Retinal pigment epithelial cell (primary cell): ENCODE measurements at regions not wholly inside any gene's neighbourhood (a gene's known extent, or its start where the extent isn't known, plus 50 kb on each side); places are given as distances from the start of the nearest gene placed in this dataset.

Source experiments
- DNase-seq: peaks from one replicate; pipeline ENCODE4 v3.0.0-alpha.2; 2010; ENCODE audit warnings: low read depth
- H3K4me3 ChIP-seq: 2 replicates; pipeline ENCODE4 v1.5.1; 2011; ENCODE audit warnings: mild to moderate bottlenecking, low read length, control low read depth, moderate library complexity
- TF ChIP-seq, protein P1 (sequence below): conservative IDR thresholded peaks from 2 replicates; pipeline ENCODE4 v1.5.1; 2011; ENCODE audit warnings: low read depth, low read length, control low read depth, inconsistent platforms

DNA sequence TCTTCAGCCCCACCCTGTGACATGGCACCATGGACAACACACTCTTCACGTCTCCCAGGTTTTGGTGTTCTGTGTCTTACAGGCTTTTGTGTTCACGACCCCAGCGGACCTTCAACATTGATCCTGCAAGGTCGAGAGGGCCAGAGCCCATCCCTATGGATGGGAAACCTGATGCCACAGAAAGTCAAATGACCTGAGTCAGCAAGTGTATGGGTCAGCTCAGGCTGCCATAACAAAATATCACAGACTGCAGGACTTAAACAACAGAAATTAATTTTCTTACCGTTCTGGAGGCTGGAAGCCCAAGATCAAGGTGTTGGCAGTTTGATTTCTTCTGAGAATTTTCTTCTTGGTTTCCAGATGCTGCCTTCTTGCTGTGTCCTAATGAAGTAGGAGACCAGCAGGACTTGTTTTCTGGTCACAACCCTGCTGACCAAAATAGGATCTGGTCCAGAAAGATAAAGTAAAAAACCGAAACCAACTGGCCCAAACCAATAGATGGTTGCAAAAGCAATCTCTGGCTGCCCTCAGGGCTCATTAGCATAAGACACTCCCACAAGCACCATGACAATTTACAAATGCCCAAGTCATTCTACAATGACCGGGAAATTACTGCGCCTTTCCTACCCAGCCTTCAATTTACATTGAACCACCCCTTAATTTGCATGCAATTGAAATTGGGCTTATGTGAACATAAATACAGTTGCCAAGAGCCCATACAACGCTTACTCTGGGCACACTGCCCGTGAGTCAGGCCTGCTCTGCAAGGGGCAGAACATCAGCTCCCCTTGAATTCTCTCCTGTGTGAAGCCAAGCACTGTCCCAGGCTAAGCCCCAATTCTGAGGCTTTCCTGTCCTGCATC is 82.9 kb upstream of the SLC22A11 start:
- TF ChIP-seq, protein P1, sequence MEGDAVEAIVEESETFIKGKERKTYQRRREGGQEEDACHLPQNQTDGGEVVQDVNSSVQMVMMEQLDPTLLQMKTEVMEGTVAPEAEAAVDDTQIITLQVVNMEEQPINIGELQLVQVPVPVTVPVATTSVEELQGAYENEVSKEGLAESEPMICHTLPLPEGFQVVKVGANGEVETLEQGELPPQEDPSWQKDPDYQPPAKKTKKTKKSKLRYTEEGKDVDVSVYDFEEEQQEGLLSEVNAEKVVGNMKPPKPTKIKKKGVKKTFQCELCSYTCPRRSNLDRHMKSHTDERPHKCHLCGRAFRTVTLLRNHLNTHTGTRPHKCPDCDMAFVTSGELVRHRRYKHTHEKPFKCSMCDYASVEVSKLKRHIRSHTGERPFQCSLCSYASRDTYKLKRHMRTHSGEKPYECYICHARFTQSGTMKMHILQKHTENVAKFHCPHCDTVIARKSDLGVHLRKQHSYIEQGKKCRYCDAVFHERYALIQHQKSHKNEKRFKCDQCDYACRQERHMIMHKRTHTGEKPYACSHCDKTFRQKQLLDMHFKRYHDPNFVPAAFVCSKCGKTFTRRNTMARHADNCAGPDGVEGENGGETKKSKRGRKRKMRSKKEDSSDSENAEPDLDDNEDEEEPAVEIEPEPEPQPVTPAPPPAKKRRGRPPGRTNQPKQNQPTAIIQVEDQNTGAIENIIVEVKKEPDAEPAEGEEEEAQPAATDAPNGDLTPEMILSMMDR: no peak
- H3K4me3 ChIP-seq: no peak overlapping the region
- no peak for DNase-seq

DNA sequence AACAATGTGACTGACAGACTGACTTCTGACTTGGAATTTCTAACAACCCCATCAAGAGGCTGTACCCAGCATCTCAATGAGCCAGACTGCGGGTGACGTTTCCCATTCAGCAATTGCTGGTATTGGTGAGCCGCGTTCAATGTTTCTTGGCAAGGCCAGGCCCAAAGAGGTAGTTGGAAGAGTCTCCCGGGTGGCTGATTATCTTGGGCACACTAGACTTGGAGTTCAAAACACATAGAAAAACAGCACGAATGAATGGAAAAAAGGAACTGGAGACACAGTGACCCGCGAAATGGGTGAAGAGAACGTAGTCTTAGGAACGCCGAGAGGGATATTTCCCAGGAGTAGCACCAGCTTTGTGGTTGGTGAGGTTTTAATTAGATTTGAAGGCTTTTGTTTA is 81.1 kb upstream of the SLC22A11 start:
- TF ChIP-seq, protein P1: no peak
- no peak overlapping the region for H3K4me3 ChIP-seq
- DNase-seq: no peak

DNA sequence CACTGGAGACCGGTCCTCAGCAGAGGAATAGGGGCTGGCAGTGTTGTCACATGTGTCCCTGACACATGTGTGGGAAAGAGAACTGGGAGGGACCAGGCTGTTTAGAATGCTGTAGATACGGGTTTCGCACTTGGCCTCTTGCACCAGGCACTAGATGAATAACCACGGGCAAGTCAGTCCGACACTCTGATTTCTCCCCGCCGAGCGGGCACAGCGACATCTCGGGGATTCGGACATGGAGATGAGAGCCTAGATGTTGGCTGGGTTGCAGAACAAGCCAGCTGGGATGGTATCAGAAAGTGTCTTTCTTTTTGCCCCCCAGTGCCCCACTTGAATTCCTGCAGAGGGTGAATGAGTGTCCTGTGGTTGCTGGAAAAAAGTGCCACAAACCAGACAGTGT is 80.6 kb upstream of the SLC22A11 start:
- TF ChIP-seq, protein P1: no peak
- no peak for DNase-seq
- H3K4me3 ChIP-seq: no peak overlapping the region

DNA sequence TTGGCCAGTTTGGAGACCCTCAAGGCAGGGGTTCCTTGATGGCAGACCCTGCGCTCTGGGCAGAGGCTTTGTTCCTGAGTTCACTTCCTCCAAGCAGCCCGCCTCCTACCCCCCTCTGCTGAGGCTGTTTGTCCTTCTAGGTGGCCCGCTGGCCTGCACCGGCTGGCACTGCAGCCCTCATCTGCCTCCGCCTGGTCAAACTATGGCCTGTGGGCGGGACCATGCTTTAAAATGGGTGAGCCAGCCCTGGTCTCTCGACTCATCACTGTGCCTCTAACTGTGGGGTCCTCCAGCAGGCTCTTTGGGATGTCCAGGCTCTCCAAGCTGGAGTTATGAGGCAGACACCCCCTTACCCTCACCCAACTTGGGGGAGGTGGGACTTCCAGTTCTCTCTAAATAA is 78.9 kb upstream of the SLC22A11 start:
- TF ChIP-seq, protein P1: no peak
- no peak overlapping the region for H3K4me3 ChIP-seq
- DNase-seq: no peak

DNA sequence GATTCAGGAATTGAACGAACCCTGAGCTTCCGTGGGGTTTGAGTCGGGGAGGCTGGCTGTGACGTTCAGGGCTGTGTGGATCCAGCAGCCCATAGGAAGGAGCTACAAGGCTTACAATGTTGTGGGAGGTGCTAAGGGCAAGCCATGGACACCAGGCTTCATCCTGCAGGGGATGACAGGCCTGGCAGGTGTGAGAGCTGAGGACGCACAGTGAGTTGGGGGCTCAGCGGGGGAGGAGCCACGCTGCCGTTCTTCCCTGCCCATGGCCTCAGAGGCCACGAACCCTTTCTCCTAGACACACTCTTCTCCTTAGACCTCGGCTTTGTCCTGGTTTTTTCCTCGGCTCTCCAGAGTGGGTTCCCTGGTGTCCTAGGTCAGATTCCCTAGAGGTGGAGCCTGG is 78.1 kb upstream of the SLC22A11 start:
- TF ChIP-seq, protein P1: no peak

DNA sequence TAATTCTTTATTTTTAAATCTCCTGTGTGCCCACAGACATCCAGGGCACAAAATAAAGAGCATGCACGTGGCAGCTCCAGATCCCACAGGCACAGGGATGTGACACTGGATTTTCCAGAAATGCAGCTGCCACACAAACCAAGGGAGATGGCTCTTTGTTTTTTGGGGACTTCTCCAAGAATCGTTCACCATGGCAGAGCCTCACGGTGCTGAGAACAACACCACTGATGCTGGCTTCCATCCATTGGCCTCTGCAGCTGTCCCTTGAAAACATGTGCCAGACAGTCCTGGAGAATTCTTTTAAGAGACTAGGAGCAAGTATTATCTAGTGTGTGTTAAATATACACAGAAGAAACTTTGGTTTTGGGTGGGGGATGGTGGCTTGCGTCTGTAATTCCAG is 73.2 kb upstream of the SLC22A11 start:
- no peak for DNase-seq
- no peak overlapping the region for H3K4me3 ChIP-seq
- TF ChIP-seq, protein P1: no peak

More for the DNA sequence above, 78.1 kb upstream of the SLC22A11 start:
- DNase-seq: no peak
- no peak overlapping the region for H3K4me3 ChIP-seq
